HL-60/S4 treated with retinoic acid at 250 ng/mL for 4 days and 3 days (cell line): ENCODE measurements at regions not wholly inside any gene's neighbourhood (a gene's known extent, or its start where the extent isn't known, plus 50 kb on each side); places are given as distances from the start of the nearest gene placed in this dataset.

Experiments
- in situ Hi-C: fragments of 300-500 bp; cut with MboI; formaldehyde crosslinking; loops from 2 replicates; pipeline ENCODE4 v1.7.0; 2022; ENCODE audit warnings: low sequenced_read_pairs

GRCh38 chr17:71035226-71035625 lies 865.9 kb downstream of the KCNJ2 start:
- in situ Hi-C loops, result no loop called here

DNA sequence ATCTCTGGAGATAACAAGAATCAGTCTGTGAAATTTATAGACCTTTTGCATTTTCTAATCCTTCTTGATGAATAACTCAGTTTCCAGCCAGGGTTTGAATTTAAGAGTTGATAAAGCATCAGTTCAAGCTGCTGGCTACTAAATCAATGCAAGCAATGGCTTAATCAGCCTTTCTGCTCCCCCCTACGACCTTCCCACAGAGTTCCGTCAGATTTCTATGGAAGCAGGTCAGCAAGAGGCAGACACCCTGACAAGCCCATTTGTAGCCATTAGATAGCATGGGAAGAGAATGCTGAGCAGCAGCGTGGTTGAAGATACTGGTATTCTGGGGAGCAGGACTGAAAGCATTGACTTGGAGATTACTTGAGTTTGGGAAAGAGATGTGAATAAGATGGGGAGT lies 868.1 kb downstream of the KCNJ2 start:
- in situ Hi-C loops, result no loop called here

DNA sequence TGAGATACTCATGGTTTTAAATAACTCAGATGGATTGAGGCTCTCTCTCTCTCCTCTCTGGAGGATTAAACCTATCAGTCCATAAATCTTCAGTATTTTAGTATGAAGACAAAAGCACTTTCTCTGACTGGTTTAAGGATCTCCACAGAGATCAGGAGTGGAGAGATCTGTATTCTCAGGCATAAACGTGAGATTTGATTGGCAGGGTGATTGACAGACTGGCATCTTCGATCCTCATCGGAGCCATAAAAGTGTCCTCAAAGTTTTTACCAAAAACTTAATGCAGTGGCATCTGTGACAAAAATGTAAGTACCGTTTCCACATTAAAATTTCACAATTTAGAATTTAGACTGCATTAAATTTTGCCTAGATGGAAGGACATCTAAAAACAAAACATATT lies 870.1 kb downstream of the KCNJ2 start:
- in situ Hi-C loops, result no loop called here

DNA sequence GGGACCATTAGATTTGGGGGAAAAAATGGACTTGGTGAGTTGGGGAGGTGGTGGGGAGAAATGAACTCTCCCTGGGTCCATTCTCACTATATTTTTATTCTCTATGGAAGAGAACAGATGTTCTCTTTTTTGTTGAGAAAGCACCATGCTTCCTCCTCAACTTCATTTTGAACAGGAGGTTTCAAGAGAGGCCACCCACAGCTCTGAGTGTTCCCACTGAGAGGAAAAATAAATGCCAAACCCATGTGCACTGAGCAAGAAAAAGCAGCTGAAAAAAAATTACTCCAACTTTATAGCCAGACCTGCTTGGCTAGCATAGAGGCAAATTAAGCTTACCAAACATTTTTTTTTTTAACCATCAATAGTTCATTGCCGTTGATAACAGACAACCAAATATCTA lies 883.6 kb downstream of the KCNJ2 start:
- in situ Hi-C loops, result no loop called here

DNA sequence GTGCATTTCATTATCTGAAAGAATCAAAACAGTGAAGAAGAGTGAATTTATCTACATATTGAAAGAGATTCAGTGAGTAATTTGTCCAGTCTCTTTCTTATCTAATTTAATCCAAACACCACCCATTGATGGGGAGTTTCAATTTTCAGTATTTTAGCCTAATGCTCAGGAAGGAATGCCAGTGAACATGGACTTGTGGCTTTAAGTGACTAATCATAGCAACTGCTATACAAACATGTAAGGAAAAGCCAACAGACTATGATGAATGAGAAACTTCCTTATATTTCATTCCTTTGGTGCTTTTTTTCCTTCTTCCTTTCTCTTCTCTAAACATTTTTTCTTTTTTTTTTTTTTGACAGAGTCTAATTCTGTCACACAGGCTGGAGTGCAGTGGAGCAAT lies 885.8 kb downstream of the KCNJ2 start:
- in situ Hi-C loops, result no loop called here

- in situ Hi-C loops, result no loop called here
Observed at GRCh38 chr17:71057448-71057847, 888.1 kb downstream of the KCNJ2 start.

- in situ Hi-C loops, result no loop called here
Observed at GRCh38 chr17:71057938-71058337, 888.6 kb downstream of the KCNJ2 start.

- in situ Hi-C loops, result no loop called here
Observed at GRCh38 chr17:71063127-71063526, 893.8 kb downstream of the KCNJ2 start.

DNA sequence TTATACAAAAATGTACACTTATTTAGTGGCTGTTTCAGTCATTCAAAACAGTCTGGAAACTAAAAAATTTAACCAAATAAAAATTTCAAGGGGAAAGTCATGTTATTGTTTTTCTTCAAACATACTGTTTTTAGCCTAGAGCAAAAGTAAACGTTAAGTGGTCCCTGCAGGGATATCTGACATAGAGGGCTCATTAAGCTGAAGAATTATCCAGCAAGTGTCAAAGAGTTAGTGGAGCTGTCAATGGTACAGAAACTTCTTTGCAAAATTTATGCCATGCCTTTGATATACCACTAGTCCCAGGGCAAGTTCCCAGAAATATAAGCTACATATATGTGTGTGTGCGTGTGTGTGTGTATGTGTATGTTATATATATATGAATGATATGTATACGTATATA lies 894.2 kb downstream of the KCNJ2 start:
- in situ Hi-C loops, result no loop called here

DNA sequence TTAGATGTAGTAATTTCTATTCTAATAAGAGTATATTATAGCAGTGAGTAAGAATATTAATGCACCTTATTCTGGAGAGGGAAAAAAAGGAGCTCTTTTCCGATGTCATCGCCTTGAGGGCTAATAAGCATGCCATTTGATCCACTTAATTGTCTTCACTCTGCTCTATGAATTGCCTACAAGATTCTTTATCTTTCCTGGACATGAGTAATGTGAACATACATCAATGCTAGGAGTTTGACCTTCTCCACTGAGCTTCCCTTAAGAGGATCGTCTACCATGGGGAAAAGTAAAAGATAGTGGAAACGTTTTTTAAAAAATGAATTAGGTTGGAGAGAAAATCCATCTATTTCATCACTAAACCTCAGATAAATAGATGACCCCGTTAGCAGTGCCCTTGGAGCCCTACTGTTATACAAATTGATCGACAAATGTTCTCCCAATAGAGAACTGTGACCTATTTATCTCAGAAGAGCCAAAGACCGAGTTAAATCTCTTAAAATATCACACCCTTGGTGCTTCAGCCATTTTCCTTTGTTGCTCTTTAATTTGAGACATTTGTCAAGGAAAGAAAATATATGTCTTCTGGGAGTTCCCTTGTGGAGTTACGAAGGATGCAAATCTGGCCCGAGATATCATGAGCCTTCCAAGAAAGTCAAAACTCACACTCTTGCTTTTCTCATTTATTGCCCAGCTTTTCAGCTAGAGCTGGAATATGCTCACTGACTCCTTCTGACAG lies 898.5 kb downstream of the KCNJ2 start:
- in situ Hi-C loops, result no loop called here

GRCh38 chr17:71068408-71068750 lies 899.0 kb downstream of the KCNJ2 start:
- in situ Hi-C loops, result no loop called here

DNA sequence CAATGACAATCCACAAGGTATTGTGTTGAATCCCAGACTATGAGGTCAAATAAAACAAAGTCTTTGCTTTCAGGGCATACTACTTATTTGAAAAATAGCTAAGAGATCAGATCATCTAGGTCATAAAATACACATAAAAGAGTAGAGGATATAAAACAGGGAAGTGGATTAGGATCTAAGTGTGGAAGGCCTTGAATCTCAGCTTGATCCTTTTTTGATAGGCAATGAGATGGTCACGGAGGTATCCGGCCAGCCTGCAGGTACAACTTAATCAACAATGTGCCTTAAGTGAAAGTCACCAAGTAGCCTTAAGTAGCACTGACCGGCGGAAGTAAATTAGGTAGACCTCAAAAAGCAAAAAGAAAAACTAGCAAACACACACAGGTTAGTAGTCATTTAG lies 901.7 kb downstream of the KCNJ2 start:
- in situ Hi-C loops, result no loop called here

DNA sequence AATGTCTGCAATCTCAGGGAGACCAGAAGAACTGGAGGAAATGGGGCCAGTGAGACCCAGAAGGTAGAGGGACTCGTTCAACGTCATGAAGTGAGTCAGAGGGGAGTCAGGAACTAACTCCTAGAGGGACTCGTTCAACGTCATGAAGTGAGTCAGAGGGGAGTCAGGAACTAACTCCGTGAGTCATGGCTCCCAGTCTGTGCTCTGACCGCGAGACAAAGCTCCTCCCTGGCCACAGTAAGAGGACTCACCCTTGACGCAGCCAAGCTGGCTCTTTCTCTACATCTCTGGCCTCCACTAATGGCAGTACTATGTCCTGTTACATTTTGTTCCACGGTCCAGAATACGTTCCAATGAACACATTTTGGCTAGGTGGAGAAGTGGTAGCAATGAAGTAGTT lies 902.5 kb downstream of the KCNJ2 start:
- in situ Hi-C loops, result no loop called here

DNA sequence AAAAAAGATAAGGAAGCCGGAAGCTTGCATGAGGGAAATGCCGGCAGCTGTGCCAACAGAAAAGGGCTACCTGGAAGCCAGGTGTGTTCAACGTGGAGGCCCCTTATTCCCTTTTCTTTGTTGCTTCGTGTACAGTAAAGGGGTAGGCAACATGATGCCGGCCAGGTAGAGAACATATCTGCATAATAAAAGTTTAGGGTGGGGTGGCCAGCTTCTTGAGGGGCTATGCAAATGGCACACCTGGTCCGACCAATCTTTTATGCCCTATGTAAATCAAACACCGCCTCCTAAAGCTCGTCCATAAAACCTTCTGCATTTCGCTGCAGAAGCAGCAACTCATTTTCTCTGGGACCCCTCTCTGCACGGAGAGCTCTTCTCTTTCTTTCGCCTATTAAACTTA lies 911.6 kb downstream of the KCNJ2 start:
- in situ Hi-C loops, result no loop called here

DNA sequence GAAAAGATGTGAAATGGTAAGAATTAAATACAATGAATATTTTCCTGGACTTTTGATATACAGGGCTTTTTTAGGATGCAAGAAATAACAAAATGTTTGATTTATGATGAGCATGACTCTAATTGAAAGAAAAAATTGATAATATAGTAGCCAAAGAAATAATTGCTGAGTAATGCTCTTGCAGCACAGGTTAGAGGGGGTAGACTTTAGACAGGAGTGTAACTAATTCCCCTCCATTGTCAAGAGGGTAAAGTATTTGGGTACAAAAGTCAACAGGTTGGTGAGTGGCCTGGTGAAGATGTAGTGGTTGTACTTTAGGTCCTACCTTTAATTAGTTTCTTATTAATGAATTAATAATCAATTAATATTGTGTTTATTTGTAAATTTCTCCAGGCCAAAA lies 912.3 kb downstream of the KCNJ2 start:
- in situ Hi-C loops, result no loop called here

- in situ Hi-C loops, result no loop called here
Observed at GRCh38 chr17:71084219-71084618, 914.9 kb downstream of the KCNJ2 start.

DNA sequence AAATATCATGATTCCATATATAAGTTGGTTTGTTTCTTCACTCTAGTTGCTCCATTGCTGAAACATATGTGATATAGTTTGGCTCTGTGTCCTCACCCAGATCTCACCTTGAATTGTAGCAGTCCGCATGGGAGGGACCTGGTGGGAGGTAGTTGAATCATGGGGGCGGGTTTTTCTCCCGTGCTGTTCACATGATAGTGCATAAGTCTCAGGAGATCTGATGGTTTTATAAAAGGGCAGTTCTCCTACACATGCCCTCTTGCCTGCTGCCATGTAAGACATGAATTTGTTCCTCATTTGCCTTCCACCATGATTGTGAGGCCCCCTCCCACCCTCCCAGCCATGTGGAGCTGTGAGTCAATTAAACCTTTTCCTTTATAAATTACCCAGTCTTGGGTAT lies 915.5 kb downstream of the KCNJ2 start:
- in situ Hi-C loops, result no loop called here

DNA sequence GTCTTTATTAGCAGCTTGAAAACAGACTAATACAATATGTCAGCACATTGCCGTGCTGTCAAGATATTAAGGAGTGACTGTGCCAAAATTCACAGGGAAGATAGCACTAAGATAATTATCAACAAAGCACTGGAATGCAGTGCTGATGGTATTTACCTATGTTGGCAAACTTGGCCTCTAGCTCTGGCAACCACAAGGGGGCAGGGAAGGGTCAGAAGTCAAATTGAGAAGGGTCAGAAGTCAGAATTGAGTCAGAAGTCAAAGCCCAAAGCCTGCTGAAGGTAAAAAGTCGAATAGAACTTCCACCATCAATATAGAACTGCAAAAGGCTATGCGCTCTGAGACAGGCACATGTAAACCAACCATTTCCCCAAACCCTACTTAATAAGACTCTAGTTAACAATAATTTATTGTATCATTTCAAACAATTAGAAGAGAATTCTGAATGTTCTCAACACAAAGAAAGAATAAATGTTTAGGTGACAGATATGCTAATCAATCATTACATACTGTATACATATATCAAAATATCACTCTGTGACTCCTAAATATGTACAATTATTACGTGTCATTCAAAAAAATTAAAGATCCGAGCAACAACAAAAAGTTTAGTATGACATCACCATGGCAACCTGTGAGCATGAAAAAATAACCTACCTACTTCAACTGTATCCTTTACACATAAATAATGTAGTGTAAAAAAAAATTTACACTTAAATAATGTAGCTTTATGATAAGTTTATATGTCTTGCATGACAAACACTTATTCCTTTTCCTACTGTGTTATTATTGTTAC lies 916.1 kb downstream of the KCNJ2 start:
- in situ Hi-C loops, result no loop called here

- in situ Hi-C loops, result no loop called here
Observed at GRCh38 chr17:71089431-71089830, 920.1 kb downstream of the KCNJ2 start.

GRCh38 chr17:71098071-71098470 lies 928.7 kb downstream of the KCNJ2 start:
- in situ Hi-C loops, result no loop called here

DNA sequence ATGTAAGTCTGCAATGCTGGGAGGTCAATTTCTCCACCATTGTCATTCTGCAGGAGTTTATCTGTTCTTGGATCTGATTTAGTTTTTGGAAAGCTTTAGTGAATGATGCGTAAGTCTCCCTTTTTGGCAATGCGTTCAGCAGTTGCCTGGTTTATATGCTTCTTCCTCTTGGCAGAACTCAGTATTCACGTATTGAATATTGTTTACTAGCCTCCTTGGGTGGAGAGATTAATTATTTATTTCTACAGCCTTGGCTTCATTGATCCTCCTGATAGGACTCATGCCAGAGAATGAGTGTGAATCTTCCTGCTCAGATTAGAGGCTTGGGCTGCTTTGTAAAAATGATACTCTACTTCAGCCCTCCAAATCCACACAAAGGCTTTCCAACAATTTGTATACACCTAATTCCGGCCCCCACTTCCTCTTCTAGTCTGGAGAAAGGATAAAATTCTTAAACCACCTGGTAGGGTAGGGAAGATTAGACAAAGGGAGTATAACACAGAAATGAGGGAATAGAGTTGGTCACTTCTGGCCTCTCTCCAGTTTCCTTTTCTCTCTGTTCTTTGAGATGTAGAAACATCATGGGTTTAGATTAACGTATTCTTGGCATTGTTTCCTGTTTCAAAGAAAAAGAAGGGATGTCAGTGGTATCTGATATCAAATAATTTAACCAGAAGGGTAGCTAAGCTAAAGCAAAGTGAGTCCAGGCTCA lies 929.8 kb downstream of the KCNJ2 start:
- in situ Hi-C loops, result no loop called here

DNA sequence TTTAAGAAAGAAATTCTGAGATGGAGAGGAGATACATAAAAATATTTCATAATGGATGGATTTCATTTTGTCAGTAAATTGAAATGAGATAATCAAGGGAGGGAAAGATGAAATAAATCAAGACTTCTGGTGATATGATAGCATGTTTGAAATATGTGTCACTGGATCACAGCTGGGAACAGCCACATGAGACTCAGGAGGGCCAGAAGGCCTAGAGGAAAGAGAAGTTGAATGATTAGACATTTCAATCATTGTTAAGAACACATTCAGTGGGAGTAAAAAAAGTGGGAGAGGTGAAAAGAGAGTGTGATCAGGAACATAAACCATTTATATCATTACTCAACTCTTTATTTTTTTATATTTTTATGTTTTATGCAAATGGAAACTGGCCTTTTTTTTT lies 933.4 kb downstream of the KCNJ2 start:
- in situ Hi-C loops, result no loop called here
